Astrocyte (in vitro differentiated cells and primary cell): ENCODE measurements at regions not wholly inside any gene's neighbourhood (a gene's known extent, or its start where the extent isn't known, plus 50 kb on each side); places are given as distances from the start of the nearest gene placed in this dataset.

Experiments used
- DNase-seq: peaks from one replicate; pipeline ENCODE4 v3.0.0-alpha.2; 2010; ENCODE audit warnings: low read depth
- FAIRE-seq: peaks from 2 replicates; lab custom pipeline; 2011; peaks lifted over from hg19 to GRCh38; lab: Jason Lieb, UNC
- H2AFZ ChIP-seq: 2 replicates; pipeline ENCODE4 v1.6.0; 2012; ENCODE audit warnings: low read depth, low read length, inconsistent platforms
- H3K27ac ChIP-seq: 2 replicates; pipeline ENCODE4 v1.5.1; 2011; ENCODE audit warnings: low read depth, low read length, inconsistent platforms
- H3K27me3 ChIP-seq: 2 replicates; pipeline ENCODE4 v1.6.0; 2011; ENCODE audit warnings: low read length, inconsistent platforms; ENCODE audit not compliant: insufficient read depth
- H3K36me3 ChIP-seq: 2 replicates; pipeline ENCODE4 v1.5.1; 2011; ENCODE audit warnings: low read length, inconsistent platforms; ENCODE audit not compliant: insufficient read depth
- H3K4me1 ChIP-seq: 2 replicates; pipeline ENCODE4 v1.5.1; 2011; ENCODE audit warnings: low read length, inconsistent platforms; ENCODE audit not compliant: insufficient read depth
- H3K4me2 ChIP-seq: 2 replicates; pipeline ENCODE4 v1.6.0; 2012; ENCODE audit warnings: low read length, inconsistent platforms
- H3K4me3 ChIP-seq: 2 replicates; pipeline ENCODE4 v1.5.1; 2011; ENCODE audit warnings: low read depth, mild to moderate bottlenecking, low read length, inconsistent platforms; ENCODE audit not compliant: insufficient read depth
- H3K79me2 ChIP-seq: 2 replicates; pipeline ENCODE4 v1.6.0; 2012; ENCODE audit warnings: mild to moderate bottlenecking, low read length, inconsistent platforms; ENCODE audit not compliant: insufficient read depth
- H3K9ac ChIP-seq: 2 replicates; pipeline ENCODE4 v1.6.0; 2012; ENCODE audit warnings: mild to moderate bottlenecking, low read length, inconsistent platforms
- H3K9me3 ChIP-seq: 2 replicates; pipeline ENCODE4 v1.5.1; 2012; ENCODE audit warnings: low read depth, mild to moderate bottlenecking, low read length, inconsistent platforms; ENCODE audit not compliant: insufficient read depth
- H4K20me1 ChIP-seq: 2 replicates; pipeline ENCODE4 v1.6.0; 2012; ENCODE audit warnings: low read length, inconsistent platforms; ENCODE audit not compliant: insufficient read depth
- H3K27ac Mint-ChIP-seq: one replicate; pipeline ENCODE4 v1.8.0; 2021; ENCODE audit warnings: mild to moderate bottlenecking, mixed read lengths; ENCODE audit not compliant: unreplicated experiment
- H3K27me3 Mint-ChIP-seq: one replicate; pipeline ENCODE4 v1.8.0; 2021; ENCODE audit warnings: low read depth, mixed read lengths; ENCODE audit not compliant: unreplicated experiment
- H3K36me3 Mint-ChIP-seq: one replicate; pipeline ENCODE4 v1.8.0; 2021; ENCODE audit warnings: low read depth, mixed read lengths; ENCODE audit not compliant: unreplicated experiment
- H3K4me1 Mint-ChIP-seq: one replicate; pipeline ENCODE4 v1.8.0; 2021; ENCODE audit warnings: low read depth, mixed read lengths; ENCODE audit not compliant: unreplicated experiment
- H3K4me3 Mint-ChIP-seq: one replicate; pipeline ENCODE4 v1.8.0; 2021; ENCODE audit warnings: mild to moderate bottlenecking, moderate library complexity, mixed read lengths; ENCODE audit not compliant: unreplicated experiment
- H3K9me3 Mint-ChIP-seq: one replicate; pipeline ENCODE4 v1.8.0; 2021; ENCODE audit warnings: mild to moderate bottlenecking, mixed read lengths; ENCODE audit not compliant: unreplicated experiment
- CTCF ChIP-seq: IDR thresholded peaks from 2 replicates; pipeline ENCODE4 v1.5.1; 2011; ENCODE audit warnings: low read depth, mild to moderate bottlenecking, inconsistent platforms, low read length, moderate library complexity; ENCODE audit not compliant: insufficient read depth
- EZH2 ChIP-seq: IDR thresholded peaks from 2 replicates; pipeline ENCODE4 v1.6.1; 2012; ENCODE audit warnings: mild to moderate bottlenecking, low read length, inconsistent platforms; ENCODE audit not compliant: insufficient read depth

- no peaks in the 10 kb centered on the region for H3K4me1 ChIP-seq
- H3K27me3 Mint-ChIP-seq, result peaks cover 34% of the 10 kb centered on the region
- H2AFZ ChIP-seq, result no peak overlapping the region
- H3K36me3 ChIP-seq, result no peaks in the 10 kb centered on the region
- no peak overlapping the region for H3K27ac Mint-ChIP-seq
- H3K9me3 ChIP-seq, result no peaks in the 10 kb centered on the region
- no peak overlapping the region for H3K4me2 ChIP-seq
- peaks cover 4% of the 10 kb centered on the region for H3K9me3 Mint-ChIP-seq
- H3K4me1 Mint-ChIP-seq, result peaks cover under 1% of the 10 kb centered on the region
- H3K79me2 ChIP-seq, result no peaks in the 10 kb centered on the region
- FAIRE-seq, result no peak
- H3K27ac ChIP-seq, result no peak overlapping the region
- no peaks in the 10 kb centered on the region for H3K36me3 Mint-ChIP-seq
- no peak for TF ChIP-seq CTCF
- no peak overlapping the region for H3K4me3 Mint-ChIP-seq
- no peak overlapping the region for H3K4me3 ChIP-seq
- no peak for DNase-seq
- H3K27me3 ChIP-seq, result no peaks in the 10 kb centered on the region
- H4K20me1 ChIP-seq, result peaks cover under 1% of the 10 kb centered on the region
- no peak overlapping the region for H3K9ac ChIP-seq
Measured at GRCh38 chr20:57097245-57097915, 169.1 kb downstream of the BMP7 start.

GRCh38 chr20:57102160-57102559 lies 164.3 kb downstream of the BMP7 start:
- no peaks in the 10 kb centered on the region for H3K36me3 ChIP-seq
- no peak overlapping the region for H2AFZ ChIP-seq
- TF ChIP-seq CTCF (no peak), EZH2 (no peak)
- no peak overlapping the region for H3K4me2 ChIP-seq
- no peaks in the 10 kb centered on the region for H3K79me2 ChIP-seq
- peaks cover 9% of the 10 kb centered on the region for H3K9me3 Mint-ChIP-seq
- no peak overlapping the region for H3K27ac ChIP-seq
- H3K4me1 ChIP-seq, result no peaks in the 10 kb centered on the region
- peaks cover 42% of the 10 kb centered on the region for H3K27me3 Mint-ChIP-seq
- H3K4me3 ChIP-seq, result no peak overlapping the region
- H3K36me3 Mint-ChIP-seq, result no peaks in the 10 kb centered on the region
- no peak overlapping the region for H3K27ac Mint-ChIP-seq
- DNase-seq (no peak), FAIRE-seq (no peak)
- H3K4me3 Mint-ChIP-seq, result no peak overlapping the region
- no peak overlapping the region for H3K9ac ChIP-seq
- no peaks in the 10 kb centered on the region for H4K20me1 ChIP-seq
- H3K4me1 Mint-ChIP-seq, result no peaks in the 10 kb centered on the region
- H3K27me3 ChIP-seq, result peaks cover 10% of the 10 kb centered on the region
- H3K9me3 ChIP-seq, result no peaks in the 10 kb centered on the region

GRCh38 chr20:57102566-57102965 lies 163.9 kb downstream of the BMP7 start:
- TF ChIP-seq EZH2 (no peak), CTCF (no peak)
- FAIRE-seq (no peak), DNase-seq (no peak)
- H3K27me3 Mint-ChIP-seq, result peaks cover 46% of the 10 kb centered on the region
- H3K4me1 ChIP-seq, result no peaks in the 10 kb centered on the region
- H3K9me3 ChIP-seq, result no peaks in the 10 kb centered on the region
- no peaks in the 10 kb centered on the region for H3K4me1 Mint-ChIP-seq
- H3K9ac ChIP-seq, result no peak overlapping the region
- H3K36me3 Mint-ChIP-seq, result no peaks in the 10 kb centered on the region
- no peaks in the 10 kb centered on the region for H3K79me2 ChIP-seq
- no peak overlapping the region for H3K4me3 ChIP-seq
- no peak overlapping the region for H2AFZ ChIP-seq
- H3K4me3 Mint-ChIP-seq, result no peak overlapping the region
- H4K20me1 ChIP-seq, result no peaks in the 10 kb centered on the region
- H3K36me3 ChIP-seq, result no peaks in the 10 kb centered on the region
- no peak overlapping the region for H3K4me2 ChIP-seq
- H3K27me3 ChIP-seq, result peaks cover 14% of the 10 kb centered on the region
- peaks cover 10% of the 10 kb centered on the region for H3K9me3 Mint-ChIP-seq
- H3K27ac ChIP-seq, result no peak overlapping the region
- no peak overlapping the region for H3K27ac Mint-ChIP-seq
